ENCODE measurements at regions not wholly inside any gene's neighbourhood (a gene's known extent, or its start where the extent isn't known, plus 50 kb on each side); places are given as distances from the start of the nearest gene placed in this dataset.
"Not testable (repeated sequence)": the region's sequence is repeated elsewhere in the genome, so short reads cannot be mapped to it uniquely, and the experiment has no call there.

GRCh38 chr11:71664941-71665340, 82.3 kb upstream of the KRTAP5-11 start:
- not testable (repeated sequence) for H2AK5ac ChIP-seq (ENCODE audit: low read length, severe bottlenecking)
- WGBS = 83% methylated on average over 1 of the region's 3 CpGs

GRCh38 chr11:71698110-71698509, 115.4 kb upstream of the KRTAP5-11 start:
- not testable (repeated sequence) for H3K4me1 ChIP-seq (ENCODE audit: control insufficient read depth, insufficient read depth, low read depth, low read length); H3K9ac ChIP-seq (ENCODE audit: low read length); H3K27ac ChIP-seq (ENCODE audit: low read length, poor library complexity, severe bottlenecking); H3K4me3 ChIP-seq (ENCODE audit: insufficient read depth in 1 of 2, low read depth in 1 of 2, low read length in 2 of 2); H2AFZ ChIP-seq (ENCODE audit: low read depth, low read length); H2BK15ac ChIP-seq (ENCODE audit: low read depth, poor library complexity, severe bottlenecking); H2BK120ac ChIP-seq (ENCODE audit: low read depth, low read length); H3K79me1 ChIP-seq (replicated peaks; ENCODE audit: low read length, poor library complexity, severe bottlenecking); H2AK5ac ChIP-seq (ENCODE audit: low read length, severe bottlenecking); H2BK12ac ChIP-seq (ENCODE audit: low read length in 2 of 2); H3K27me3 ChIP-seq (ENCODE audit: control insufficient read depth in 1 of 2, insufficient read depth in 1 of 2, low read length in 2 of 2); H3K18ac ChIP-seq (ENCODE audit: low read depth in 1 of 2, low read length in 2 of 2); H3K36me3 ChIP-seq (ENCODE audit: control insufficient read depth in 1 of 2, insufficient read depth in 2 of 2, low read depth in 1 of 2, low read length in 2 of 2); DNase-seq; H3K14ac ChIP-seq (ENCODE audit: low read length in 2 of 2); H3K9me3 ChIP-seq (ENCODE audit: control insufficient read depth, low read length); H2BK5ac ChIP-seq (ENCODE audit: low read depth, low read length, poor library complexity, severe bottlenecking); H4K8ac ChIP-seq (ENCODE audit: low read length); H3K23ac ChIP-seq (ENCODE audit: low read length in 2 of 2); H4K91ac ChIP-seq (ENCODE audit: low read length); H3K4me2 ChIP-seq (ENCODE audit: low read length, poor library complexity, severe bottlenecking); H3K4ac ChIP-seq (ENCODE audit: low read depth in 1 of 2, low read length in 2 of 2)

More at GRCh38 chr11:71664941-71665340, 82.3 kb upstream of the KRTAP5-11 start:
- not testable (repeated sequence) for H3K14ac ChIP-seq (ENCODE audit: low read length in 2 of 2); H3K4me3 ChIP-seq (ENCODE audit: insufficient read depth in 1 of 2, low read depth in 1 of 2, low read length in 2 of 2); H2BK5ac ChIP-seq (ENCODE audit: low read depth, low read length, poor library complexity, severe bottlenecking); H3K4me1 ChIP-seq (ENCODE audit: control insufficient read depth, insufficient read depth, low read depth, low read length); H3K27me3 ChIP-seq (ENCODE audit: control insufficient read depth in 1 of 2, insufficient read depth in 1 of 2, low read length in 2 of 2); H2BK15ac ChIP-seq (ENCODE audit: low read depth, poor library complexity, severe bottlenecking); H2AFZ ChIP-seq (ENCODE audit: low read depth, low read length); DNase-seq; H4K91ac ChIP-seq (ENCODE audit: low read length); H2BK12ac ChIP-seq (ENCODE audit: low read length in 2 of 2); H3K9ac ChIP-seq (ENCODE audit: low read length); H3K4ac ChIP-seq (ENCODE audit: low read depth in 1 of 2, low read length in 2 of 2); H4K8ac ChIP-seq (ENCODE audit: low read length); H3K18ac ChIP-seq (ENCODE audit: low read depth in 1 of 2, low read length in 2 of 2); H3K79me1 ChIP-seq (replicated peaks; ENCODE audit: low read length, poor library complexity, severe bottlenecking); H2BK120ac ChIP-seq (ENCODE audit: low read depth, low read length); H3K36me3 ChIP-seq (ENCODE audit: control insufficient read depth in 1 of 2, insufficient read depth in 2 of 2, low read depth in 1 of 2, low read length in 2 of 2); H3K23ac ChIP-seq (ENCODE audit: low read length in 2 of 2); H3K4me2 ChIP-seq (ENCODE audit: low read length, poor library complexity, severe bottlenecking); H3K27ac ChIP-seq (ENCODE audit: low read length, poor library complexity, severe bottlenecking); H3K9me3 ChIP-seq (ENCODE audit: control insufficient read depth, low read length)

DNA sequence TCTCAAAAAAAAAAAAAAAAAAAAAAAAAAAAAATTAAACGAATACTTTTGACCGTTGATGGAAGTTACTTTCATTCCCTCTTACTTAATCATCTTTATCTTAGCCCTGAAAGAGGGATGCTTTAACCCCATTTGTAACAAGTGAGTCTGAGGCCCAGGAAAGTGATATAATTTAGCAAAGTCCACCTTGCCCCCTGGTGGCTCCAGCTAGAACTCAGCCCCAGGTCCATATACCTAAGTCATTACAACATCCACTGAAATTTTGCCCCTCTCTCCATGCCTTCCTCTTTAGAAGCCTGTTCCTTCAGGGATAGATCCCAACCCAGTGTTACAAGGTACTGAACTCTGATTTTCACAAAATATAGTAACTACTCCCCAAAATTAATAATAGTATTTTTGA, 116.3 kb upstream of the KRTAP5-11 start:
- not testable (repeated sequence) for H3K4me1 ChIP-seq (ENCODE audit: control insufficient read depth, insufficient read depth, low read depth, low read length); H3K4ac ChIP-seq (ENCODE audit: low read depth in 1 of 2, low read length in 2 of 2); H3K36me3 ChIP-seq (ENCODE audit: control insufficient read depth in 1 of 2, insufficient read depth in 2 of 2, low read depth in 1 of 2, low read length in 2 of 2); H2BK15ac ChIP-seq (ENCODE audit: low read depth, poor library complexity, severe bottlenecking); H3K79me1 ChIP-seq (replicated peaks; ENCODE audit: low read length, poor library complexity, severe bottlenecking); H3K4me3 ChIP-seq (ENCODE audit: insufficient read depth in 1 of 2, low read depth in 1 of 2, low read length in 2 of 2); H3K9ac ChIP-seq (ENCODE audit: low read length); H3K9me3 ChIP-seq (ENCODE audit: control insufficient read depth, low read length); H4K91ac ChIP-seq (ENCODE audit: low read length); H3K18ac ChIP-seq (ENCODE audit: low read depth in 1 of 2, low read length in 2 of 2); H2BK12ac ChIP-seq (ENCODE audit: low read length in 2 of 2); H2BK5ac ChIP-seq (ENCODE audit: low read depth, low read length, poor library complexity, severe bottlenecking); H2AFZ ChIP-seq (ENCODE audit: low read depth, low read length); H3K27me3 ChIP-seq (ENCODE audit: control insufficient read depth in 1 of 2, insufficient read depth in 1 of 2, low read length in 2 of 2); H3K4me2 ChIP-seq (ENCODE audit: low read length, poor library complexity, severe bottlenecking); H3K14ac ChIP-seq (ENCODE audit: low read length in 2 of 2); H3K23ac ChIP-seq (ENCODE audit: low read length in 2 of 2); DNase-seq; H3K27ac ChIP-seq (ENCODE audit: low read length, poor library complexity, severe bottlenecking); H2AK5ac ChIP-seq (ENCODE audit: low read length, severe bottlenecking); H4K8ac ChIP-seq (ENCODE audit: low read length); H2BK120ac ChIP-seq (ENCODE audit: low read depth, low read length)
- whole genome bisulfite sequencing = no CpG with 5 or more reads among the region's 2 CpGs

DNA sequence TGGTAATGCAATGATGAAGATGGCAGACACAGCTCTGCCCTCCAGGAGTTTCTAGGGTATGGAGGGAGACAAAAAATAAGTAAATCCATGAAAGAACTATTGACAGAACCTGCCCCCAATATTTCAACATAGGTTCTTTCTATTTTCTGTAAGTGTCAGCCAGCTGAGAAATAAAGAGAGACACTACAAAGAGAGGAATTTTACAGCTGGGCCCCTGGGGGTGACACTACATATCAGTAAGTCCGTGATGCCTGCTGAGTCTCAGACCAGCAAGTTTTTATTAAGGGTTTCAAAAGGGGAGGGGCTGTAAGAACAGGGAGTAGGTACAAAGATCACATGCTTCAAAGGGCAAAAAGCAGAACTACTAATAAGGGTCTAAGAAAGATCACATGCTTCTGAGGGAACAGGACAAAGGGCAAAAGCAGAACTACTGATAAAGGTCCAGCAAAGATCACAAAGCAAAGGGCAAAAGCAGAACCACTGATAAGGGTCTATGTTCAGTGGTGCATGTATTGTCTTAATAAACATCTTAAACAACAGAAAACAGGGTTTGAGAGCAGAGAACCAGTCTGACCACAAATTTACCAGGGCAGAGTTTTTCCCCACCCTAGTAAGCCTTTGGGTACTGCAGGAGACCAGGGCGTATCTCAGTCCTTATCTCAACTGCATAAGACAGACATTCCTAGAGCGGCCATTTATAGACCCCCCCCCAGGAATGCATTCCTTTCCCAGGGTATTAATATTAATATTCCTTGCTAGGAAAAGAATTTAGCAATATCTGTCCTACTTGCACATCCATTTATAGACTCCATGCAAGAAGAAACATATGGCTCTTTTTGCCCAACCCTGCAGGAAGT, 119.0 kb upstream of the KRTAP5-11 start:
- H2BK12ac ChIP-seq (ENCODE audit: low read length in 2 of 2); H4K8ac ChIP-seq (ENCODE audit: low read length); H3K9ac ChIP-seq (ENCODE audit: low read length); H3K14ac ChIP-seq (ENCODE audit: low read length in 2 of 2); H4K91ac ChIP-seq (ENCODE audit: low read length); H3K36me3 ChIP-seq (ENCODE audit: control insufficient read depth in 1 of 2, insufficient read depth in 2 of 2, low read depth in 1 of 2, low read length in 2 of 2); H3K9me3 ChIP-seq (ENCODE audit: control insufficient read depth, low read length); H3K27ac ChIP-seq (ENCODE audit: low read length, poor library complexity, severe bottlenecking); H3K79me1 ChIP-seq (replicated peaks; ENCODE audit: low read length, poor library complexity, severe bottlenecking); DNase-seq; H2BK15ac ChIP-seq (ENCODE audit: low read depth, poor library complexity, severe bottlenecking); H2AK5ac ChIP-seq (ENCODE audit: low read length, severe bottlenecking); H3K4me1 ChIP-seq (ENCODE audit: control insufficient read depth, insufficient read depth, low read depth, low read length); H3K23ac ChIP-seq (ENCODE audit: low read length in 2 of 2); H2BK120ac ChIP-seq (ENCODE audit: low read depth, low read length); H3K18ac ChIP-seq (ENCODE audit: low read depth in 1 of 2, low read length in 2 of 2); H2BK5ac ChIP-seq (ENCODE audit: low read depth, low read length, poor library complexity, severe bottlenecking); H2AFZ ChIP-seq (ENCODE audit: low read depth, low read length); H3K4ac ChIP-seq (ENCODE audit: low read depth in 1 of 2, low read length in 2 of 2); H3K4me3 ChIP-seq (ENCODE audit: insufficient read depth in 1 of 2, low read depth in 1 of 2, low read length in 2 of 2); H3K4me2 ChIP-seq (ENCODE audit: low read length, poor library complexity, severe bottlenecking); H3K27me3 ChIP-seq (ENCODE audit: control insufficient read depth in 1 of 2, insufficient read depth in 1 of 2, low read length in 2 of 2): not testable (repeated sequence)
- 30% methylated on average over 1 of the region's 3 CpGs for WGBS
